Colonic mucosa (tissue), 4 donors: ENCODE measurements at regions not wholly inside any gene's neighbourhood (a gene's known extent, or its start where the extent isn't known, plus 50 kb on each side); places are given as distances from the start of the nearest gene placed in this dataset.
"Not testable (repeated sequence)": the region's sequence is repeated elsewhere in the genome, so short reads cannot be mapped to it uniquely, and the experiment has no call there.

Source experiments
- DNase-seq: peaks from one replicate; pipeline ENCODE4 v3.0.0-alpha.2; 2020
- H3K27ac ChIP-seq: fragments of 200-600 bp; one replicate; pipeline ENCODE4 v1.8.0; 2021
- H3K27me3 ChIP-seq: fragments of 200-600 bp; one replicate; pipeline ENCODE4 v1.8.0; 2021
- H3K36me3 ChIP-seq: fragments of 200-600 bp; one replicate; pipeline ENCODE4 v1.8.0; 2021
- H3K4me1 ChIP-seq: fragments of 200-600 bp; one replicate; pipeline ENCODE4 v1.8.0; 2021; ENCODE audit warnings: mild to moderate bottlenecking
- H3K4me3 ChIP-seq: fragments of 200-600 bp; one replicate; pipeline ENCODE4 v1.8.0; 2021
- H3K9ac ChIP-seq, 2 donors: one replicate each; pipeline ENCODE4 v1.7.0; 2013; ENCODE audit warnings: control low read depth in 2 of 2, low read depth in 2 of 2, low read length in 2 of 2
- H3K9me3 ChIP-seq: fragments of 200-600 bp; one replicate; pipeline ENCODE4 v1.8.0; 2021
- intact Hi-C: fragments of 100-400 bp; cut with DNase I; formaldehyde crosslinking; loops from one replicate; pipeline ENCODE4 v1.14.1; 2022
- TF ChIP-seq, protein P1 (sequence below): fragments of 200-600 bp; IDR thresholded peaks from one replicate; pipeline ENCODE4 v1.8.0; 2022; ENCODE audit warnings: antibody characterized with exemption, mild to moderate bottlenecking
- donor health status: healthy.
- donor health status: DM: no; HTN: no; CAD: no.
- donor health status: DM: no; HTN: no; CAD: no.

GRCh38 chr6:88413459-88413858, 247.3 kb upstream of the CNR1 start:
- H3K27me3 ChIP-seq = no peaks in the 10 kb centered on the region
- H3K9ac ChIP-seq = no peak overlapping the region
- TF ChIP-seq, protein P1, sequence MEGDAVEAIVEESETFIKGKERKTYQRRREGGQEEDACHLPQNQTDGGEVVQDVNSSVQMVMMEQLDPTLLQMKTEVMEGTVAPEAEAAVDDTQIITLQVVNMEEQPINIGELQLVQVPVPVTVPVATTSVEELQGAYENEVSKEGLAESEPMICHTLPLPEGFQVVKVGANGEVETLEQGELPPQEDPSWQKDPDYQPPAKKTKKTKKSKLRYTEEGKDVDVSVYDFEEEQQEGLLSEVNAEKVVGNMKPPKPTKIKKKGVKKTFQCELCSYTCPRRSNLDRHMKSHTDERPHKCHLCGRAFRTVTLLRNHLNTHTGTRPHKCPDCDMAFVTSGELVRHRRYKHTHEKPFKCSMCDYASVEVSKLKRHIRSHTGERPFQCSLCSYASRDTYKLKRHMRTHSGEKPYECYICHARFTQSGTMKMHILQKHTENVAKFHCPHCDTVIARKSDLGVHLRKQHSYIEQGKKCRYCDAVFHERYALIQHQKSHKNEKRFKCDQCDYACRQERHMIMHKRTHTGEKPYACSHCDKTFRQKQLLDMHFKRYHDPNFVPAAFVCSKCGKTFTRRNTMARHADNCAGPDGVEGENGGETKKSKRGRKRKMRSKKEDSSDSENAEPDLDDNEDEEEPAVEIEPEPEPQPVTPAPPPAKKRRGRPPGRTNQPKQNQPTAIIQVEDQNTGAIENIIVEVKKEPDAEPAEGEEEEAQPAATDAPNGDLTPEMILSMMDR = no peak
- H3K36me3 ChIP-seq = no peaks in the 10 kb centered on the region
- H3K4me3 ChIP-seq = no peak overlapping the region
- no peaks in the 10 kb centered on the region for H3K4me1 ChIP-seq
- intact Hi-C loops = no loop called here
- no peaks in the 10 kb centered on the region for H3K9me3 ChIP-seq
- no peak for DNase-seq
- H3K27ac ChIP-seq = no peak overlapping the region

DNA sequence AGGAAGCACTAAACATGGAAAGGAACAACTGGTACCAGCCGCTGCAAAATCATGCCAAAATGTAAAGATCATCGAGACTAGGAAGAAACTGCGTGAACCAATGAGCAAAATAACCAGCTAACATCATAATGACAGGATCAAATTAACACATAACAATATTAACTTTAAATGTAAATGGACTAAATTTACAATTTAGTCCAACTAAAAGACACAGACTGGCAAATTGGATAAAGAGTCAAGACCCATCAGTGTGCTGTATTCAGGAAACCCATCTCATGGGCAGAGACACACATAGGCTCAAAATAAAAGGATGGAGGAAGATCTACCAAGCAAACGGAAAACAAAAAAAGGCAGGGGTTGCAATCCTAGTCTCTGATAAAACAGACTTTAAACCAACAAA, 242.2 kb upstream of the CNR1 start:
- H3K27ac ChIP-seq, H3K4me3 ChIP-seq, H3K4me1 ChIP-seq, H3K27me3 ChIP-seq, H3K36me3 ChIP-seq, intact Hi-C loops, H3K9ac ChIP-seq, H3K9me3 ChIP-seq, DNase-seq: not testable (repeated sequence)

- H3K9ac ChIP-seq, H3K4me3 ChIP-seq, H3K36me3 ChIP-seq, H3K4me1 ChIP-seq, DNase-seq, H3K9me3 ChIP-seq, H3K27me3 ChIP-seq, H3K27ac ChIP-seq, intact Hi-C loops: not testable (repeated sequence)
These were observed 240.5 kb upstream of the CNR1 start for GRCh38 chr6:88406674-88407073.

GRCh38 chr6:88403486-88403885, 237.3 kb upstream of the CNR1 start:
- TF ChIP-seq, protein P1 = no peak
- H3K4me3 ChIP-seq = no peak overlapping the region
- H3K27ac ChIP-seq = no peak overlapping the region
- H3K9ac ChIP-seq = no peak overlapping the region
- no peaks in the 10 kb centered on the region for H3K36me3 ChIP-seq
- H3K4me1 ChIP-seq = no peaks in the 10 kb centered on the region
- intact Hi-C loops = no loop called here
- no peaks in the 10 kb centered on the region for H3K27me3 ChIP-seq
- no peaks in the 10 kb centered on the region for H3K9me3 ChIP-seq
- DNase-seq = no peak

GRCh38 chr6:88402909-88403308, 236.8 kb upstream of the CNR1 start:
- H3K9me3 ChIP-seq = no peaks in the 10 kb centered on the region
- no peaks in the 10 kb centered on the region for H3K36me3 ChIP-seq
- no peak overlapping the region for H3K4me3 ChIP-seq
- no peak for DNase-seq
- H3K27me3 ChIP-seq = no peaks in the 10 kb centered on the region
- H3K4me1 ChIP-seq = no peaks in the 10 kb centered on the region
- intact Hi-C loops = no loop called here
- no peak overlapping the region for H3K9ac ChIP-seq
- no peak overlapping the region for H3K27ac ChIP-seq
- TF ChIP-seq, protein P1 = no peak

GRCh38 chr6:88390998-88391397, 224.9 kb upstream of the CNR1 start:
- H3K27me3 ChIP-seq, intact Hi-C loops, H3K9me3 ChIP-seq, H3K27ac ChIP-seq, H3K9ac ChIP-seq, H3K4me1 ChIP-seq, H3K36me3 ChIP-seq, H3K4me3 ChIP-seq, DNase-seq: not testable (repeated sequence)

GRCh38 chr6:88388589-88388988, 222.4 kb upstream of the CNR1 start:
- DNase-seq = no peak
- H3K9me3 ChIP-seq = no peaks in the 10 kb centered on the region
- TF ChIP-seq, protein P1 = no peak
- no peaks in the 10 kb centered on the region for H3K27me3 ChIP-seq
- intact Hi-C loops = no loop called here
- no peaks in the 10 kb centered on the region for H3K4me1 ChIP-seq
- no peaks in the 10 kb centered on the region for H3K36me3 ChIP-seq
- H3K4me3 ChIP-seq = no peak overlapping the region
- H3K27ac ChIP-seq = no peak overlapping the region
- no peak overlapping the region for H3K9ac ChIP-seq
